Right lobe of liver (tissue), 4 donors: ENCODE measurements at regions not wholly inside any gene's neighbourhood (a gene's known extent, or its start where the extent isn't known, plus 50 kb on each side); places are given as distances from the start of the nearest gene placed in this dataset.

ENCODE experiments used
- POLR2A ChIP-seq: fragments of 450-650 bp; IDR thresholded peaks from one replicate; pipeline ENCODE4 v1.6.1; 2017; ENCODE audit warnings: antibody characterized with exemption, mild to moderate bottlenecking
- TF ChIP-seq, protein P1 (sequence below), 4 donors: fragments of 200-600 bp in 3 of 4; fragments of 450-650 bp in 1 of 4; IDR thresholded peaks; one replicate each; pipeline versions ENCODE4 v1.5.1 to v1.8.0; 2016 to 2022; ENCODE audit warnings: antibody characterized with exemption in 4 of 4, mild to moderate bottlenecking in 2 of 4
- donor health status: DM: no; HTN: no; CAD: no.
- donor health status: DM: no; HTN: no; CAD: no.
- donor health status: DM: no; HTN: yes; CAD: no.

DNA sequence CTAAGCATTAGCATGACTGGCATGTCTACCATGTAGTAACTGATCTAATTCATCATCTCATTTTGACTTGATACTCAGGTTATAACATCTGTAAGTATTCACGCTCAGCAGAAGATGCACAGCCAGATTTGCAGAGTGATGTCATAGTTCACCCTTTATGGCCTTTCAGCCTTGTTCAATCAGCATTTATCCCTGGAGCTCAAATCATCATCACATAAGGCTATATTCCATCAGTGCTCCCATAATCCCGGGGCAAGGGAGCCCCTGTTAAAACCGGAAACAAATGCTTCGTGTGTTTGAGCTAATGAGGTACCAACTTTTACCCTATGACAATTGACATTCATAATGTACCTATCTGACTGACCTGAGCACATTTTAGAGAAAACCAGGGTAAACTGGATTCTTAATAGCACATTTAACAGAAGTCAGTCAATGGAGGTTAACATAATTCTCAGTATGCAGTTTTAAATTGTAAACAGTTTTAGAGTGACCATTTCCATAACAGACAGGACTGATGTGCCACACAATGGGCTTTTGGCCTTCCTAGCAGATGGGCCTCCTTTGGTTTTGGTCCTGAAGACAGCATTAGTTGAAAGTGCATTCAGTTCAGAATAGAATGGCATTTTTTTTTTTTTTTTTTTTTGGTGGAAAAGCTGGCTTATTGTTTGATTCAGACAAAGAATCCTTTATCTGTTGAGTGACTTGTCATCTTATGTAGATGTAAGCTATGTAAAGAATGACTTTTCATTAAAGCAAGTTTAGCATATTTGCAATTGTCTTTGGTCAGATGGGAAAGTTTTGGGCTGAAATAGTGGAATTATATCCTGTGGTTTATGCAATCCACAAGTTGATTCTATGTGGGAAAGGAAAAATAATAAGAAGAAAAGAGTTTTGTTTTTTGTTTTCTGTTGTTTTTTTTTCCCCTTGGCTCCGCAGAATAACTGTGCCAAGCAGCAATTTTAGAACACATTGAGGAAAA lies 866.0 kb upstream of the ACVR2A start:
- TF ChIP-seq, protein P1, sequence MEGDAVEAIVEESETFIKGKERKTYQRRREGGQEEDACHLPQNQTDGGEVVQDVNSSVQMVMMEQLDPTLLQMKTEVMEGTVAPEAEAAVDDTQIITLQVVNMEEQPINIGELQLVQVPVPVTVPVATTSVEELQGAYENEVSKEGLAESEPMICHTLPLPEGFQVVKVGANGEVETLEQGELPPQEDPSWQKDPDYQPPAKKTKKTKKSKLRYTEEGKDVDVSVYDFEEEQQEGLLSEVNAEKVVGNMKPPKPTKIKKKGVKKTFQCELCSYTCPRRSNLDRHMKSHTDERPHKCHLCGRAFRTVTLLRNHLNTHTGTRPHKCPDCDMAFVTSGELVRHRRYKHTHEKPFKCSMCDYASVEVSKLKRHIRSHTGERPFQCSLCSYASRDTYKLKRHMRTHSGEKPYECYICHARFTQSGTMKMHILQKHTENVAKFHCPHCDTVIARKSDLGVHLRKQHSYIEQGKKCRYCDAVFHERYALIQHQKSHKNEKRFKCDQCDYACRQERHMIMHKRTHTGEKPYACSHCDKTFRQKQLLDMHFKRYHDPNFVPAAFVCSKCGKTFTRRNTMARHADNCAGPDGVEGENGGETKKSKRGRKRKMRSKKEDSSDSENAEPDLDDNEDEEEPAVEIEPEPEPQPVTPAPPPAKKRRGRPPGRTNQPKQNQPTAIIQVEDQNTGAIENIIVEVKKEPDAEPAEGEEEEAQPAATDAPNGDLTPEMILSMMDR (IDR thresholded peaks at IDR 0.05): no peak
- TF ChIP-seq POLR2A: no peak
